ENCODE measurements at regions not wholly inside any gene's neighbourhood (a gene's known extent, or its start where the extent isn't known, plus 50 kb on each side); places are given as distances from the start of the nearest gene placed in this dataset.
"Not testable (repeated sequence)": the region's sequence is repeated elsewhere in the genome, so short reads cannot be mapped to it uniquely, and the experiment has no call there.

GRCh38 chr2:91575701-91576100 is 2884.2 kb downstream of the RPIA start:
- TF ChIP-seq, protein P1, sequence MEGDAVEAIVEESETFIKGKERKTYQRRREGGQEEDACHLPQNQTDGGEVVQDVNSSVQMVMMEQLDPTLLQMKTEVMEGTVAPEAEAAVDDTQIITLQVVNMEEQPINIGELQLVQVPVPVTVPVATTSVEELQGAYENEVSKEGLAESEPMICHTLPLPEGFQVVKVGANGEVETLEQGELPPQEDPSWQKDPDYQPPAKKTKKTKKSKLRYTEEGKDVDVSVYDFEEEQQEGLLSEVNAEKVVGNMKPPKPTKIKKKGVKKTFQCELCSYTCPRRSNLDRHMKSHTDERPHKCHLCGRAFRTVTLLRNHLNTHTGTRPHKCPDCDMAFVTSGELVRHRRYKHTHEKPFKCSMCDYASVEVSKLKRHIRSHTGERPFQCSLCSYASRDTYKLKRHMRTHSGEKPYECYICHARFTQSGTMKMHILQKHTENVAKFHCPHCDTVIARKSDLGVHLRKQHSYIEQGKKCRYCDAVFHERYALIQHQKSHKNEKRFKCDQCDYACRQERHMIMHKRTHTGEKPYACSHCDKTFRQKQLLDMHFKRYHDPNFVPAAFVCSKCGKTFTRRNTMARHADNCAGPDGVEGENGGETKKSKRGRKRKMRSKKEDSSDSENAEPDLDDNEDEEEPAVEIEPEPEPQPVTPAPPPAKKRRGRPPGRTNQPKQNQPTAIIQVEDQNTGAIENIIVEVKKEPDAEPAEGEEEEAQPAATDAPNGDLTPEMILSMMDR (IDR thresholded peaks at IDR 0.05), result not testable (repeated sequence)
- not testable (repeated sequence) for TF ChIP-seq POLR2A (IDR thresholded peaks at IDR 0.05)
